HCT116 (cell line): ENCODE measurements at regions not wholly inside any gene's neighbourhood (a gene's known extent, or its start where the extent isn't known, plus 50 kb on each side); places are given as distances from the start of the nearest gene placed in this dataset.

ENCODE experiments used
- ATAC-seq: fragments of 200-7000 bp; cut with Tn5 transposase; 2 replicates; pipeline ENCODE4 v1.9.1; 2020; ENCODE audit warnings: mild to moderate bottlenecking, moderate library complexity
- BruUV-seq: library from RNA; stranded (reverse); fragments of 400-500 nt; replicated peaks from 2 replicates; lab custom pipeline; 2021; lab: Mats Ljungman, UMichigan
- CTCF ChIA-PET: fragments of 300-600 bp; sonication (Branson Sonifier 250); formaldehyde crosslinking; loops from one replicate; lab custom pipeline; 2021; ENCODE audit warnings: antibody characterized with exemption; lab: Charles Lee
- POLR2A ChIA-PET: fragments of 300-600, 350-600 bp; sonication (Branson Sonifier 250); formaldehyde crosslinking; loops from one replicate; lab custom pipeline; 2021; ENCODE audit warnings: antibody characterized with exemption; lab: Charles Lee
- RAD21 ChIA-PET, 2 experiments: fragments of 300-600 bp; sonication (Branson Sonifier 250); formaldehyde crosslinking; loops; one replicate each; lab custom pipeline; 2023; ENCODE audit warnings: low total read pairs in 2 of 2; ENCODE audit not compliant: uncharacterized antibody in 2 of 2, unreplicated experiment in 2 of 2, low non-redundant PET in 1 of 2; lab: Charles Lee
- DNase-seq: peaks from one replicate; pipeline ENCODE4 v3.0.0-alpha.2; 2010; ENCODE audit warnings: low read depth, low spot score
- H2AFZ ChIP-seq: fragments of 200-600 bp; shearing (Covaris generic), sonication (generic); 2 replicates; pipeline ENCODE4 v1.6.1; 2017; ENCODE audit warnings: low read depth, mixed run types, mixed read lengths, antibody characterized with exemption, low read length; ENCODE audit not compliant: poor library complexity, severe bottlenecking
- H3K27ac ChIP-seq: 2 replicates; pipeline ENCODE4 v1.5.1; 2012; ENCODE audit warnings: low read depth, low read length
- H3K27me3 ChIP-seq: fragments of 200-600 bp; sonication (generic); 2 replicates; pipeline ENCODE4 v1.6.1; 2016; ENCODE audit warnings: mixed run types, low read length, mixed read lengths; ENCODE audit not compliant: insufficient read depth
- H3K36me3 ChIP-seq, 2 experiments: fragments of 200-500 bp in 1 of 2; fragments of 200-600 bp in 1 of 2; sonication (Bioruptor generic) in 1 of 2; sonication (generic) in 1 of 2; 2 replicates each; pipeline versions ENCODE4 v1.5.1 to v1.6.1; 2014 to 2016; ENCODE audit warnings: low read length in 2 of 2, inconsistent platforms in 1 of 2, mixed read lengths in 1 of 2, mixed run types in 1 of 2; ENCODE audit not compliant: insufficient read depth in 2 of 2, control insufficient read depth in 1 of 2
- H3K4me1 ChIP-seq, 2 experiments: fragments of 200-600 bp in 1 of 2; sonication (generic) in 1 of 2; 2 replicates each; pipeline versions ENCODE4 v1.5.1 to v1.6.1; 2012 to 2017; ENCODE audit warnings: low read length in 2 of 2, inconsistent platforms in 1 of 2, mild to moderate bottlenecking in 1 of 2, mixed read lengths in 1 of 2, mixed run types in 1 of 2, moderate library complexity in 1 of 2; ENCODE audit not compliant: insufficient read depth in 2 of 2, control insufficient read depth in 1 of 2
- H3K4me2 ChIP-seq: fragments of 200-600 bp; sonication (generic); 2 replicates; pipeline ENCODE4 v1.6.1; 2017; ENCODE audit warnings: mixed run types, low read length, mixed read lengths
- H3K4me3 ChIP-seq, 2 experiments: fragments of 200-600 bp in 1 of 2; sonication (generic) in 1 of 2; replicated peaks in 1 of 2; 2 replicates each; pipeline ENCODE4 v1.5.1; 2011 to 2016; ENCODE audit warnings: low read length in 2 of 2, control low read depth in 1 of 2, low read depth in 1 of 2, mild to moderate bottlenecking in 1 of 2, mixed read lengths in 1 of 2, mixed run types in 1 of 2
- H3K79me2 ChIP-seq: fragments of 200-600 bp; sonication (generic); 2 replicates; pipeline ENCODE4 v1.6.1; 2017; ENCODE audit warnings: mild to moderate bottlenecking, mixed run types, low read length, moderate library complexity, mixed read lengths; ENCODE audit not compliant: insufficient read depth
- H3K9ac ChIP-seq: fragments of 200-600 bp; sonication (generic); 2 replicates; pipeline ENCODE4 v1.6.1; 2016; ENCODE audit warnings: low read length, mixed read lengths
- H3K9me2 ChIP-seq: fragments of 200-600 bp; sonication (generic), shearing (Covaris generic); 2 replicates; pipeline ENCODE4 v1.6.1; 2017; ENCODE audit warnings: mixed run types, mild to moderate bottlenecking, moderate library complexity; ENCODE audit not compliant: insufficient read depth
- H3K9me3 ChIP-seq, 2 experiments: fragments of 200-500 bp in 1 of 2; fragments of 200-600 bp in 1 of 2; sonication (Bioruptor generic) in 1 of 2; sonication (generic) in 1 of 2; 2 replicates each; pipeline ENCODE4 v1.6.1; 2014 to 2017; ENCODE audit warnings: low read length in 2 of 2, mixed read lengths in 2 of 2, inconsistent platforms in 1 of 2, low read depth in 1 of 2, mild to moderate bottlenecking in 1 of 2, mixed run types in 1 of 2, moderate library complexity in 1 of 2; ENCODE audit not compliant: control insufficient read depth in 1 of 2, insufficient read depth in 1 of 2
- H4K20me1 ChIP-seq: fragments of 200-600 bp; sonication (generic), shearing (Covaris generic); 2 replicates; pipeline ENCODE4 v1.6.1; 2017; ENCODE audit warnings: mixed run types, mild to moderate bottlenecking, moderate library complexity; ENCODE audit not compliant: insufficient read depth
- CTCF ChIP-seq, 3 experiments: fragments of 200-600 bp in 1 of 3; sonication (generic) in 1 of 3; IDR thresholded peaks in 2 of 3; conservative IDR thresholded peaks in 1 of 3; 2 replicates each; pipeline ENCODE4 v1.5.1; 2012 to 2017; ENCODE audit warnings: low read depth in 2 of 3, low read length in 2 of 3, antibody characterized with exemption in 1 of 3, borderline replicate concordance in 1 of 3, control low read depth in 1 of 3, mild to moderate bottlenecking in 1 of 3, mixed read lengths in 1 of 3, mixed run types in 1 of 3, moderate library complexity in 1 of 3; ENCODE audit not compliant: insufficient read depth in 1 of 3
- EGR1 ChIP-seq: IDR thresholded peaks from 2 replicates; pipeline ENCODE4 v1.6.1; 2012; ENCODE audit warnings: low read depth
- EZH2phosphoT487 ChIP-seq: fragments of 200-600 bp; IDR thresholded peaks from 2 replicates; pipeline ENCODE4 v1.6.1; 2018; ENCODE audit warnings: antibody characterized with exemption, borderline replicate concordance
- FOSL1 ChIP-seq: IDR thresholded peaks from 2 replicates; pipeline ENCODE4 v1.6.1; 2012; ENCODE audit warnings: low read depth
- REST ChIP-seq: IDR thresholded peaks from 2 replicates; pipeline ENCODE4 v1.6.1; 2012; ENCODE audit warnings: low read depth
- SIN3A ChIP-seq: IDR thresholded peaks from 2 replicates; pipeline ENCODE4 v1.6.1; 2012; ENCODE audit warnings: low read depth
- SP1 ChIP-seq: IDR thresholded peaks from 2 replicates; pipeline ENCODE4 v1.6.1; 2012; ENCODE audit warnings: low read depth
- TCF7L2 ChIP-seq: IDR thresholded peaks from 2 replicates; pipeline ENCODE4 v1.7.0; 2011; ENCODE audit warnings: borderline replicate concordance, inconsistent platforms; ENCODE audit not compliant: insufficient read depth, insufficient read length; ENCODE audit errors: extremely low read depth
- ZFX ChIP-seq: fragments of 450-650 bp; IDR thresholded peaks from 2 replicates; pipeline ENCODE4 v1.6.1; 2017
- ZNF274 ChIP-seq: fragments of 200-500 bp; sonication (Bioruptor generic); IDR thresholded peaks from 2 replicates; pipeline ENCODE4 v1.6.1; 2014; ENCODE audit warnings: mild to moderate bottlenecking, low read depth, low read length, inconsistent platforms
- intact Hi-C: fragments of 100-400 bp; cut with micrococcal nuclease; formaldehyde crosslinking; loops from 2 replicates; pipeline ENCODE4 v1.10.0; 2022

GRCh38 chr21:27817074-27817473 lies 850.2 kb upstream of the ADAMTS5 start:
- CTCF ChIA-PET: no interaction called here
- ATAC-seq (no peak), DNase-seq (no peak)
- RAD21 ChIA-PET: no interaction called here
- POLR2A ChIA-PET: no interaction called here
- Histone ChIP-seq H2AFZ (no peak overlapping the region), H3K9me2 (no peaks in the 10 kb centered on the region), H3K27ac (no peak overlapping the region), H3K9me3 (peaks cover 18 to 38% of the 10 kb centered on the region in 2 experiments; a peak in 2 of 4 replicates), H3K4me1 (no peaks in the 10 kb centered on the region), H3K27me3 (no peaks in the 10 kb centered on the region), H3K36me3 (no peaks in the 10 kb centered on the region), H3K9ac (no peak overlapping the region), H3K4me3 (no peak overlapping the region), H4K20me1 (no peaks in the 10 kb centered on the region), H3K79me2 (no peaks in the 10 kb centered on the region), H3K4me2 (no peak overlapping the region)
- intact Hi-C loops: no loop called here
- no TSS peak for BruUV-seq
- TF ChIP-seq EGR1 (no peak), FOSL1 (no peak), EZH2phosphoT487 (no peak), CTCF (IDR thresholded peaks at IDR 0.05 in 2 of 3, conservative IDR thresholded peaks at IDR 0.05 in 1 of 3; ENCODE audit: borderline replicate concordance in 1 of 3, insufficient read depth in 1 of 3, low read depth in 2 of 3, low read length in 2 of 3) (no peak), ZFX (no peak), SIN3A (no peak), SP1 (no peak), ZNF274 (no peak), TCF7L2 (no peak)

DNA sequence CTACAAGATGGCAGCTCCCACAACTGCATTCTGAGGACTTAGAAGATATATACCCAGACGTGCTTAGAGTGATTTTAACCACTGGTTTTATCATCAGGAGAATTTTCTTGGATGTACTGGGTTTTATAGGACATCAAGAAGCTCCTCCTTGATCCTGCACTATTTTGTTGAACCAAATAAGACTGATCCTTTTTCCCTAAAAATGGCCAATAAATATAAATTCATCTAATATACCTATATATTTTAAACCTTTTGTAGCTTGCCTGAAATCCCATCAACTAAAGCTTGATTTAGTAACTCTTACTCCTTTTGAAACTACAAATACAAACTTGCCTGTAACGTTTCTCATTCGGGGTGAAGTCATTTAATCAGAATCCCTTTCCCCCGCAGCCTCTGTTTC lies 849.4 kb upstream of the ADAMTS5 start:
- no peak for TF ChIP-seq REST
- H3K27me3 ChIP-seq: no peaks in the 10 kb centered on the region
- H3K27ac ChIP-seq: no peak overlapping the region
- no peak overlapping the region for H2AFZ ChIP-seq
- no peaks in the 10 kb centered on the region for H3K9me2 ChIP-seq
- ATAC-seq (no peak), DNase-seq (no peak)
- RAD21 ChIA-PET: no interaction called here
- POLR2A ChIA-PET: no interaction called here
- H3K4me2 ChIP-seq: no peak overlapping the region
- no TSS peak for BruUV-seq
- H3K4me3 ChIP-seq: no peak overlapping the region
- CTCF ChIA-PET: no interaction called here
- no peaks in the 10 kb centered on the region for H3K4me1 ChIP-seq
- no peaks in the 10 kb centered on the region for H4K20me1 ChIP-seq
- no peak overlapping the region for H3K9ac ChIP-seq
- intact Hi-C loops: no loop called here
- no peaks in the 10 kb centered on the region for H3K36me3 ChIP-seq
- no peaks in the 10 kb centered on the region for H3K79me2 ChIP-seq
- H3K9me3 ChIP-seq: peaks cover 18 to 38% of the 10 kb centered on the region in 2 experiments; a peak in 2 of 4 replicates
